GM23338 (cell line): ENCODE measurements at regions not wholly inside any gene's neighbourhood (a gene's known extent, or its start where the extent isn't known, plus 50 kb on each side); places are given as distances from the start of the nearest gene placed in this dataset.
"Not testable (repeated sequence)": the region's sequence is repeated elsewhere in the genome, so short reads cannot be mapped to it uniquely, and the experiment has no call there.

ENCODE experiments used
- ATAC-seq: fragments of 200-7000 bp; cut with Tn5 transposase; 3 replicates; pipeline ENCODE4 v1.9.1; 2020
- DNase-seq: peaks from one replicate; pipeline ENCODE4 v3.0.0-alpha.2; 2015; ENCODE audit warnings: low spot score
- H2AFZ ChIP-seq: fragments of 200-600 bp; sonication (generic); 2 replicates; pipeline ENCODE4 v1.8.0; 2016; ENCODE audit warnings: antibody characterized with exemption, mild to moderate bottlenecking, moderate library complexity
- H3F3A ChIP-seq: fragments of 200-600 bp; sonication (generic); replicated peaks from 2 replicates; pipeline ENCODE4 v1.8.0; 2017; ENCODE audit warnings: antibody characterized with exemption, mixed run types, low read depth
- H3K27ac ChIP-seq: fragments of 200-600 bp; sonication (generic); 2 replicates; pipeline ENCODE4 v1.6.1; 2016; ENCODE audit warnings: low read depth
- H3K27me3 ChIP-seq: fragments of 200-600 bp; sonication (generic); 2 replicates; pipeline ENCODE4 v1.8.0; 2016; ENCODE audit warnings: mild to moderate bottlenecking, mixed run types, moderate library complexity; ENCODE audit not compliant: insufficient read depth
- H3K36me3 ChIP-seq: fragments of 200-600 bp; sonication (generic); 2 replicates; pipeline ENCODE4 v1.8.0; 2016; ENCODE audit warnings: mild to moderate bottlenecking; ENCODE audit not compliant: insufficient read depth
- H3K4me1 ChIP-seq: fragments of 200-600 bp; sonication (generic); 2 replicates; pipeline ENCODE4 v1.8.0; 2016; ENCODE audit warnings: mild to moderate bottlenecking, moderate library complexity; ENCODE audit not compliant: insufficient read depth
- H3K4me2 ChIP-seq: fragments of 200-600 bp; sonication (generic); 2 replicates; pipeline ENCODE4 v1.7.1; 2017; ENCODE audit warnings: mixed run types
- H3K4me3 ChIP-seq: fragments of 200-600 bp; sonication (generic); 2 replicates; pipeline ENCODE4 v1.6.1; 2016; ENCODE audit warnings: mixed run types
- H3K79me2 ChIP-seq: fragments of 200-600 bp; sonication (generic); replicated peaks from 2 replicates; pipeline ENCODE4 v1.8.0; 2017; ENCODE audit warnings: mild to moderate bottlenecking; ENCODE audit not compliant: insufficient read depth
- H3K9me2 ChIP-seq: fragments of 200-600 bp; sonication (generic); 2 replicates; pipeline ENCODE4 v1.8.0; 2017; ENCODE audit not compliant: insufficient read depth
- H4K20me1 ChIP-seq: fragments of 200-600 bp; sonication (generic); replicated peaks from 2 replicates; pipeline ENCODE4 v1.8.0; 2017; ENCODE audit warnings: mild to moderate bottlenecking; ENCODE audit not compliant: insufficient read depth
- H3K27ac Mint-ChIP-seq: 2 replicates; pipeline ENCODE4 v1.8.0; 2020; ENCODE audit warnings: inconsistent platforms, mild to moderate bottlenecking, moderate library complexity, mixed read lengths
- H3K27me3 Mint-ChIP-seq: 3 replicates; pipeline ENCODE4 v1.8.0; 2022; ENCODE audit warnings: low read depth, mild to moderate bottlenecking, moderate library complexity, mixed read lengths, inconsistent platforms; ENCODE audit not compliant: insufficient read depth, poor library complexity
- H3K36me3 Mint-ChIP-seq: 3 replicates; pipeline ENCODE4 v1.8.0; 2021; ENCODE audit warnings: low read depth, mild to moderate bottlenecking, inconsistent platforms, moderate library complexity, mixed read lengths
- H3K4me1 Mint-ChIP-seq: 3 replicates; pipeline ENCODE4 v1.8.0; 2020; ENCODE audit warnings: mild to moderate bottlenecking, inconsistent platforms, mixed read lengths
- H3K4me3 Mint-ChIP-seq: 3 replicates; pipeline ENCODE4 v1.8.0; 2021; ENCODE audit warnings: moderate library complexity, mild to moderate bottlenecking, inconsistent platforms, mixed read lengths
- H3K9me3 Mint-ChIP-seq: 3 replicates; pipeline ENCODE4 v1.8.0; 2020; ENCODE audit warnings: moderate library complexity, mild to moderate bottlenecking, inconsistent platforms, mixed read lengths
- EZH2phosphoT487 ChIP-seq: fragments of 200-600 bp; sonication (generic); IDR thresholded peaks from one replicate; pipeline ENCODE4 v1.8.1; 2018; ENCODE audit warnings: antibody characterized with exemption; ENCODE audit not compliant: unreplicated experiment
- JUNB ChIP-seq: IDR thresholded peaks from one replicate; pipeline ENCODE4 v1.6.1; 2016; ENCODE audit warnings: antibody characterized with exemption; ENCODE audit not compliant: unreplicated experiment
- NANOG ChIP-seq: IDR thresholded peaks from 2 replicates; pipeline ENCODE4 v1.6.1; 2016; ENCODE audit warnings: antibody characterized with exemption, borderline replicate concordance
- STAT1 ChIP-seq: IDR thresholded peaks from one replicate; pipeline ENCODE4 v1.6.1; 2016; ENCODE audit warnings: antibody characterized with exemption; ENCODE audit not compliant: unreplicated experiment
- ZNF462 ChIP-seq: fragments of 250-450 bp; sonication (Bioruptor Pico); IDR thresholded peaks from 2 replicates; pipeline ENCODE4 v1.5.0; 2020; ENCODE audit warnings: mild to moderate bottlenecking, moderate library complexity

- TF ChIP-seq ZNF462 (CRISPR knock-in tag) (no peak), EZH2phosphoT487 (no peak), JUNB (no peak), STAT1 (no peak), NANOG (no peak)
These were observed 784.3 kb upstream of the POU3F4 start (continued) for GRCh38 chrX:82723806-82724205.

GRCh38 chrX:82727436-82727835, 780.7 kb upstream of the POU3F4 start:
- not testable (repeated sequence) for H4K20me1 ChIP-seq
- H3K27ac Mint-ChIP-seq = peak overlapping the region; percentile 72; the same call in 1 of the 2 replicates

GRCh38 chrX:82732861-82733260, 775.2 kb upstream of the POU3F4 start:
- H4K20me1 ChIP-seq = no peaks in the 10 kb centered on the region
- H3K9me3 Mint-ChIP-seq = peaks cover 6% of the 10 kb centered on the region
- H3K4me3 ChIP-seq = no peak overlapping the region
- ATAC-seq (no peak), DNase-seq (no peak)
- H3F3A ChIP-seq = no peaks in the 10 kb centered on the region
- H3K79me2 ChIP-seq = no peaks in the 10 kb centered on the region
- H3K27ac Mint-ChIP-seq = no peak overlapping the region
- H3K27me3 ChIP-seq = no peaks in the 10 kb centered on the region
- H3K27me3 Mint-ChIP-seq = no peaks in the 10 kb centered on the region
- H3K4me1 ChIP-seq = no peaks in the 10 kb centered on the region
- H3K27ac ChIP-seq = no peak overlapping the region
- H3K36me3 ChIP-seq = no peaks in the 10 kb centered on the region
- no peak overlapping the region for H2AFZ ChIP-seq
- no peak overlapping the region for H3K4me2 ChIP-seq
- H3K36me3 Mint-ChIP-seq = peaks cover 10% of the 10 kb centered on the region
- no peaks in the 10 kb centered on the region for H3K9me2 ChIP-seq
- H3K4me3 Mint-ChIP-seq = no peak overlapping the region
- no peaks in the 10 kb centered on the region for H3K4me1 Mint-ChIP-seq
- TF ChIP-seq ZNF462 (CRISPR knock-in tag) = no peak

More at GRCh38 chrX:82727436-82727835, 780.7 kb upstream of the POU3F4 start:
- not testable (repeated sequence) for ATAC-seq, H3K4me2 ChIP-seq, H3K4me1 ChIP-seq, H2AFZ ChIP-seq, H3K9me2 ChIP-seq, H3K79me2 ChIP-seq, H3K27me3 ChIP-seq, H3F3A ChIP-seq, H3K4me1 Mint-ChIP-seq, DNase-seq, H3K27me3 Mint-ChIP-seq, H3K4me3 ChIP-seq, H3K36me3 ChIP-seq, H3K27ac ChIP-seq, H3K4me3 Mint-ChIP-seq
- peaks cover 18% of the 10 kb centered on the region for H3K36me3 Mint-ChIP-seq
- H3K9me3 Mint-ChIP-seq = peaks cover 20% of the 10 kb centered on the region
